ENCODE measurements at regions not wholly inside any gene's neighbourhood (a gene's known extent, or its start where the extent isn't known, plus 50 kb on each side); places are given as distances from the start of the nearest gene placed in this dataset.
"Not testable (repeated sequence)": the region's sequence is repeated elsewhere in the genome, so short reads cannot be mapped to it uniquely, and the experiment has no call there.

- no peak for ATAC-seq
- no peak for TF ChIP-seq CREB5 (CRISPR knock-in tag; IDR thresholded peaks at IDR 0.05; ENCODE audit: low read depth)
- no peak for TF ChIP-seq CSRNP3 (CRISPR knock-in tag; IDR thresholded peaks at IDR 0.05)
- TF ChIP-seq SNAI2 (CRISPR knock-in tag; IDR thresholded peaks at IDR 0.05) = no peak
- TF ChIP-seq TSHZ2 (CRISPR knock-in tag; IDR thresholded peaks at IDR 0.05) = no peak
- no peak for TF ChIP-seq ARNTL (CRISPR knock-in tag; IDR thresholded peaks at IDR 0.05; ENCODE audit: borderline replicate concordance, low read depth)
- no peak for TF ChIP-seq PATZ1 (CRISPR knock-in tag; IDR thresholded peaks at IDR 0.05; ENCODE audit: borderline replicate concordance)
- no peak for TF ChIP-seq OSR1 (CRISPR knock-in tag; IDR thresholded peaks at IDR 0.05)
- TF ChIP-seq ZNF8 (CRISPR knock-in tag; IDR thresholded peaks at IDR 0.05) = no peak
- no peak for TF ChIP-seq GLIS3 (CRISPR knock-in tag; IDR thresholded peaks at IDR 0.05)
- no peak for TF ChIP-seq RARB (CRISPR knock-in tag; IDR thresholded peaks at IDR 0.05)
- TF ChIP-seq ISL1 (CRISPR knock-in tag; IDR thresholded peaks at IDR 0.05) = no peak
- no peak for TF ChIP-seq TOX (CRISPR knock-in tag; IDR thresholded peaks at IDR 0.05; ENCODE audit: borderline replicate concordance)
- no peak for TF ChIP-seq ZFP3 (CRISPR knock-in tag; IDR thresholded peaks at IDR 0.05)
- TF ChIP-seq ZNF70 (CRISPR knock-in tag; IDR thresholded peaks at IDR 0.05) = no peak
- TF ChIP-seq ESRRG (CRISPR knock-in tag; IDR thresholded peaks at IDR 0.05) = no peak
- TF ChIP-seq ZFP30 (CRISPR knock-in tag; IDR thresholded peaks at IDR 0.05) = no peak
- no peak for TF ChIP-seq TCF4 (CRISPR knock-in tag; IDR thresholded peaks at IDR 0.05; ENCODE audit: borderline replicate concordance)
- TF ChIP-seq ZC3H10 (CRISPR knock-in tag; IDR thresholded peaks at IDR 0.05) = no peak
- TF ChIP-seq POU6F1 (CRISPR knock-in tag; IDR thresholded peaks at IDR 0.05; ENCODE audit: borderline replicate concordance, low read depth) = no peak
- TF ChIP-seq CSDC2 (CRISPR knock-in tag; IDR thresholded peaks at IDR 0.05) = no peak
These were observed 72.3 kb upstream of the TWIST2 start for GRCh38 chr2:238775591-238775990.

- ATAC-seq = no peak
- TF ChIP-seq SNAI2 (CRISPR knock-in tag; IDR thresholded peaks at IDR 0.05) (no peak), ZFP30 (CRISPR knock-in tag; IDR thresholded peaks at IDR 0.05) (no peak), CREB5 (CRISPR knock-in tag; IDR thresholded peaks at IDR 0.05; ENCODE audit: low read depth) (no peak), TCF4 (CRISPR knock-in tag; IDR thresholded peaks at IDR 0.05; ENCODE audit: borderline replicate concordance) (no peak), GLIS3 (CRISPR knock-in tag; IDR thresholded peaks at IDR 0.05) (no peak), PPARA (CRISPR knock-in tag; IDR thresholded peaks at IDR 0.05; ENCODE audit: borderline replicate concordance) (no peak), ZC3H10 (CRISPR knock-in tag; IDR thresholded peaks at IDR 0.05) (no peak), RARB (CRISPR knock-in tag; IDR thresholded peaks at IDR 0.05) (no peak), CSDC2 (CRISPR knock-in tag; IDR thresholded peaks at IDR 0.05) (no peak), ZNF565 (CRISPR knock-in tag; conservative IDR thresholded peaks at IDR 0.05; ENCODE audit: low read depth) (no peak), TOX (CRISPR knock-in tag; IDR thresholded peaks at IDR 0.05; ENCODE audit: borderline replicate concordance) (no peak), BACH2 (CRISPR knock-in tag; IDR thresholded peaks at IDR 0.05; ENCODE audit: borderline replicate concordance) (no peak), OSR1 (CRISPR knock-in tag; IDR thresholded peaks at IDR 0.05) (no peak), CSRNP3 (CRISPR knock-in tag; IDR thresholded peaks at IDR 0.05) (no peak), ISL1 (CRISPR knock-in tag; IDR thresholded peaks at IDR 0.05) (no peak), ZNF70 (CRISPR knock-in tag; IDR thresholded peaks at IDR 0.05) (no peak)
These were observed 71.7 kb upstream of the TWIST2 start for GRCh38 chr2:238776003-238776760.

- ATAC-seq = not testable (repeated sequence)
These were observed 71.2 kb upstream of the TWIST2 start for GRCh38 chr2:238776761-238777046.
